Colonic mucosa (tissue), 4 donors: ENCODE measurements at regions not wholly inside any gene's neighbourhood (a gene's known extent, or its start where the extent isn't known, plus 50 kb on each side); places are given as distances from the start of the nearest gene placed in this dataset.

Experiments
- DNase-seq: peaks from one replicate; pipeline ENCODE4 v3.0.0-alpha.2; 2020
- H3K27ac ChIP-seq: fragments of 200-600 bp; one replicate; pipeline ENCODE4 v1.8.0; 2021
- H3K27me3 ChIP-seq: fragments of 200-600 bp; one replicate; pipeline ENCODE4 v1.8.0; 2021
- H3K36me3 ChIP-seq: fragments of 200-600 bp; one replicate; pipeline ENCODE4 v1.8.0; 2021
- H3K4me1 ChIP-seq: fragments of 200-600 bp; one replicate; pipeline ENCODE4 v1.8.0; 2021; ENCODE audit warnings: mild to moderate bottlenecking
- H3K4me3 ChIP-seq: fragments of 200-600 bp; one replicate; pipeline ENCODE4 v1.8.0; 2021
- H3K9ac ChIP-seq, 2 donors: one replicate each; pipeline ENCODE4 v1.7.0; 2013; ENCODE audit warnings: control low read depth in 2 of 2, low read depth in 2 of 2, low read length in 2 of 2
- H3K9me3 ChIP-seq: fragments of 200-600 bp; one replicate; pipeline ENCODE4 v1.8.0; 2021
- intact Hi-C: fragments of 100-400 bp; cut with DNase I; formaldehyde crosslinking; loops from one replicate; pipeline ENCODE4 v1.14.1; 2022
- TF ChIP-seq, protein P1 (sequence below): fragments of 200-600 bp; IDR thresholded peaks from one replicate; pipeline ENCODE4 v1.8.0; 2022; ENCODE audit warnings: antibody characterized with exemption, mild to moderate bottlenecking
- donor health status: healthy.
- donor health status: DM: no; HTN: no; CAD: no.
- donor health status: DM: no; HTN: no; CAD: no.

DNA sequence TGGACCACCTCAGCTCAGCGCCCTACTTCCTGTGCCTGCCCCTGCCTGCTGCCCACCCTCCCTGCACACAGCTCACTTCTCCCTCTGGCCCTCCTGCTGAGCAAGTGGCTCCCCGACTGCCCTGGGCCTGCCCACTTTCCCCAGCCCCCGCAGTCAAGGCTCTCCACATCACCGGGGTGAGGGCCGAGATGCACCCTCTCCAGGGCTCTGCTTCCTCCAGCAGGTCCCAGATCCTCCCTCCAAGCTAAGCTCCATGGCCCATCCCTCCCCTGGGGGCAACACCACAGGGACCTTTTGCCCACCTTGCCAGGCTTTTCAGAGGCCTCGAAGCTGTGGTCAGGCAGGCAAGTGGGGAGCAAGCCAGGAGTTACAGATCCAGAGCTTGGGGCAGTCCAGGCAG is 820.2 kb downstream of the KCNJ18 start:
- Histone ChIP-seq H3K9me3 (no peaks in the 10 kb centered on the region), H3K4me1 (no peaks in the 10 kb centered on the region), H3K27ac (no peak overlapping the region), H3K27me3 (no peaks in the 10 kb centered on the region), H3K9ac (no peak overlapping the region), H3K36me3 (no peaks in the 10 kb centered on the region), H3K4me3 (no peak overlapping the region)
- TF ChIP-seq, protein P1, sequence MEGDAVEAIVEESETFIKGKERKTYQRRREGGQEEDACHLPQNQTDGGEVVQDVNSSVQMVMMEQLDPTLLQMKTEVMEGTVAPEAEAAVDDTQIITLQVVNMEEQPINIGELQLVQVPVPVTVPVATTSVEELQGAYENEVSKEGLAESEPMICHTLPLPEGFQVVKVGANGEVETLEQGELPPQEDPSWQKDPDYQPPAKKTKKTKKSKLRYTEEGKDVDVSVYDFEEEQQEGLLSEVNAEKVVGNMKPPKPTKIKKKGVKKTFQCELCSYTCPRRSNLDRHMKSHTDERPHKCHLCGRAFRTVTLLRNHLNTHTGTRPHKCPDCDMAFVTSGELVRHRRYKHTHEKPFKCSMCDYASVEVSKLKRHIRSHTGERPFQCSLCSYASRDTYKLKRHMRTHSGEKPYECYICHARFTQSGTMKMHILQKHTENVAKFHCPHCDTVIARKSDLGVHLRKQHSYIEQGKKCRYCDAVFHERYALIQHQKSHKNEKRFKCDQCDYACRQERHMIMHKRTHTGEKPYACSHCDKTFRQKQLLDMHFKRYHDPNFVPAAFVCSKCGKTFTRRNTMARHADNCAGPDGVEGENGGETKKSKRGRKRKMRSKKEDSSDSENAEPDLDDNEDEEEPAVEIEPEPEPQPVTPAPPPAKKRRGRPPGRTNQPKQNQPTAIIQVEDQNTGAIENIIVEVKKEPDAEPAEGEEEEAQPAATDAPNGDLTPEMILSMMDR: no peak
- intact Hi-C loops: no loop called here
- DNase-seq: no peak

DNA sequence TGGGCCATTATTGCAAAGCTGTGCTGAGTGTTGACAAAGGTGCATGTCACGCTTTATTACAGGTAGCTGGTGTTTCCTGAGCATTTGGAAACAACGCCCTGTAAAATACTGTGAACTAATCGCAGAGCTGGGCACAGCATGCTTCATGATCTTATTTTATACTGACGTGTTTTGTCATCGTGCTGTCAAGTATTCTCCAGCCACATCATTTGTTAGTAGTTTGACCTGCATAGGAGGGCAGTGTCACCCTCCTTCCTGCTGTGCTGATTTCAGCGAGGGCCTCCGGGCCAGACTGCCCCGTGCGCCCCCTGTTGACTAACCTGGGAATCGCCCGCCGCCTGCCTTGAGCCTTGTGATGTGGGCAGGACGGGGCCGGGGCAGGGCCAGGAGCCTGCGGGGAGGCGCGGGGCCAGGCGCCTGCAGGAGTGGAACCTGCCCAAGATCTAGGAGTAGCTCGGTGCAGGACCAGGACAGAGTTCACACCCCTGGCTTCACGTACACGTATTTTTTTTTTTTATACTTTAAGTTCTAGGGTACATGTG is 820.7 kb downstream of the KCNJ18 start:
- H3K4me1 ChIP-seq: no peaks in the 10 kb centered on the region
- H3K27ac ChIP-seq: no peak overlapping the region
- DNase-seq: no peak
- no peak overlapping the region for H3K9ac ChIP-seq
- TF ChIP-seq, protein P1: no peak
- H3K9me3 ChIP-seq: no peaks in the 10 kb centered on the region
- no peaks in the 10 kb centered on the region for H3K36me3 ChIP-seq
- H3K4me3 ChIP-seq: no peak overlapping the region
- no peaks in the 10 kb centered on the region for H3K27me3 ChIP-seq
- intact Hi-C loops: no loop called here

DNA sequence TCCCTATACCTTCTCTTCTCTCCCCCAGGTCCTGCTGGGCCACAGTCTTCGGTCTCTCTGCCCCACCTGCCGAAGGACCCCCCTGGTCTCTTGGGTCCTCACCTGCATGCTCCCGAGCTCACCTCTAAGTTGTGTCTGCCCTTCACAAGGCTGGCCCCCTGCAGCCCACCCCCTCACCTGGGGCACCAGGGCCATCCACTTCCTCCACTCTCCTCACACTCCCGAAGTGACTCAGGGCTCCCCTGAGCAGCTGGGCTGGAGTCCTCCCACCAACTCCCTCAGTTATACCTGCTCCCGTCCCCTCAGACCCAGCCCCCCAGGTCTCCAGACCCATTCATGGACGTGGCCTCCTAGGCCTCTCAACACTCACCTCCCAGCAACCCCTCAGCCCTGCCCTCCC is 822.0 kb downstream of the KCNJ18 start:
- H3K36me3 ChIP-seq: no peaks in the 10 kb centered on the region
- intact Hi-C loops: no loop called here
- TF ChIP-seq, protein P1: no peak
- H3K4me3 ChIP-seq: no peak overlapping the region
- H3K27me3 ChIP-seq: no peaks in the 10 kb centered on the region
- no peaks in the 10 kb centered on the region for H3K9me3 ChIP-seq
- no peak overlapping the region for H3K9ac ChIP-seq
- no peak for DNase-seq
- no peaks in the 10 kb centered on the region for H3K4me1 ChIP-seq
- no peak overlapping the region for H3K27ac ChIP-seq

DNA sequence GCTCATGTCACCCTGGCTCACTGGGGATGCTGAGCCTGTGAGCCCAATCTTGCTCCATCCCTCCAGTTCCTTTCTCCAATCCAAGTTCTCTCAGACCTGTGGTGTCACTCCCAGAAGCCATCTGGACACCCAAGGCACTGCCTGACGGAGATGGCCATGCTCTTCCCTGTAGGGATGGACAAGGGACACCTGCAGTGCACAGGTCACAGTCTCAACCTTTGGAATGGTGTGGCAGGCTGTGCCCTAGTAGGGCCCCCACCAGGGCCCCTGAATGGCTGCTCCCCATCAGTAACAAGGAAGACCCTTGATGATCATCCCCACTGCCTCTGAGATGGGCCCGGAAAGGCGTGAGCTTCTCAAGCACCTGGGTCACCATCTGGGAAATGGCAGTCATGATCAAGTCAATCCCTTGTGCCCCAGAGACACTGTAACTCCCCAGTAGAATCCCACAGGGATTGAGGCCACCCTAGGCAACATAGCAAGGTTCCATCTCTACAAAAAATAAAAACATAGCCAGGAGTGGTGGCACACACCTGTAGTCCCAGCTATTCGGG is 822.5 kb downstream of the KCNJ18 start:
- H3K4me3 ChIP-seq: no peak overlapping the region
- H3K27me3 ChIP-seq: no peaks in the 10 kb centered on the region
- no peaks in the 10 kb centered on the region for H3K36me3 ChIP-seq
- TF ChIP-seq, protein P1: no peak
- no peak for DNase-seq
- H3K9ac ChIP-seq: no peak overlapping the region
- H3K27ac ChIP-seq: no peak overlapping the region
- H3K4me1 ChIP-seq: no peaks in the 10 kb centered on the region
- intact Hi-C loops: loop anchor here (5.0 kb wide), 1 partner anchor 53 kb away; no protein-coding TSS in a partner anchor
- H3K9me3 ChIP-seq: no peaks in the 10 kb centered on the region

DNA sequence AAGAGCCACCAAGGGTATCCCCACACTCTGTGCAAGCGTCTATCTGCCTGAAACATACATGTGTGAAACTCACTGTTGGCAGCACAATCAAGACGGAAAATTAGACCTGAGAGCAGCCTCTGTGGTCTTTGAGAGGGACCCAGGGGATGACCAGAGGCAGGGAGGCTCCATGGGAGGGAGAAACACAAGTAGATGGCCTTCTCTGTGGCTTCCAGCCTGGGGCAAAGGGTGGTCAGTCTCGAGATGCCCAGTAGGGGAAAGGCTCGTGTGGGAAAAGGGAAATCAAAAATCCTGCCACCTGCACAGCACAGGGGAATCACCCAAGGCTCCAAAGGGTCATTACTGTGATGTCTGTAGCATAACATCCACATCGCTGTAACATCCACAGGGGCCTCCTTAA is 823.3 kb downstream of the KCNJ18 start:
- Histone ChIP-seq H3K27ac (no peak overlapping the region), H3K9ac (no peak overlapping the region), H3K4me1 (no peaks in the 10 kb centered on the region), H3K4me3 (no peak overlapping the region), H3K27me3 (no peaks in the 10 kb centered on the region), H3K36me3 (no peaks in the 10 kb centered on the region), H3K9me3 (no peaks in the 10 kb centered on the region)
- TF ChIP-seq, protein P1: no peak
- no peak for DNase-seq
- intact Hi-C loops: loop anchor here (5.0 kb wide), 1 partner anchor 53 kb away; no protein-coding TSS in a partner anchor
